ENCODE measurements at regions not wholly inside any gene's neighbourhood (a gene's known extent, or its start where the extent isn't known, plus 50 kb on each side); places are given as distances from the start of the nearest gene placed in this dataset.

GRCh38 chr2:184297085-184297484, 301.2 kb upstream of the ZNF804A start:
- no peak for TF ChIP-seq POLR2AphosphoS5 (IDR thresholded peaks at IDR 0.05)
- TF ChIP-seq CTCF (IDR thresholded peaks at IDR 0.05), result no peak
- no peak for TF ChIP-seq EP300 (IDR thresholded peaks at IDR 0.05)
- TF ChIP-seq POLR2A (IDR thresholded peaks at IDR 0.05; ENCODE audit: low read depth), result no peak

All from esophagus muscularis mucosa (tissue), 4 donors.